Hepatocyte (in vitro differentiated cells): ENCODE measurements at regions not wholly inside any gene's neighbourhood (a gene's known extent, or its start where the extent isn't known, plus 50 kb on each side); places are given as distances from the start of the nearest gene placed in this dataset.

Source experiments
- DNase-seq: peaks from one replicate; pipeline ENCODE4 v3.0.0-alpha.2; 2016; ENCODE audit warnings: low spot score
- H2AFZ ChIP-seq: fragments of 200-600 bp; sonication (generic); 2 replicates; pipeline ENCODE4 v1.6.0; 2016; ENCODE audit warnings: antibody characterized with exemption, mild to moderate bottlenecking
- H3K27ac ChIP-seq: fragments of 200-600 bp; sonication (generic); 2 replicates; pipeline ENCODE4 v1.5.1; 2016; ENCODE audit warnings: mild to moderate bottlenecking
- H3K27me3 ChIP-seq: fragments of 200-600 bp; sonication (generic); 2 replicates; pipeline ENCODE4 v1.6.1; 2016
- H3K36me3 ChIP-seq: fragments of 200-600 bp; sonication (generic); replicated peaks from 2 replicates; pipeline ENCODE4 v1.5.1; 2016; ENCODE audit warnings: low read depth; ENCODE audit not compliant: insufficient read depth
- H3K4me1 ChIP-seq: fragments of 200-600 bp; sonication (generic); 2 replicates; pipeline ENCODE4 v1.5.1; 2016; ENCODE audit warnings: mild to moderate bottlenecking, moderate library complexity; ENCODE audit not compliant: insufficient read depth
- H3K4me2 ChIP-seq: fragments of 200-600 bp; sonication (generic); 2 replicates; pipeline ENCODE4 v1.6.0; 2016
- H3K4me3 ChIP-seq: fragments of 200-600 bp; sonication (generic); 2 replicates; pipeline ENCODE4 v1.5.1; 2016; ENCODE audit warnings: mild to moderate bottlenecking
- H3K79me2 ChIP-seq: fragments of 200-600 bp; sonication (generic); 2 replicates; pipeline ENCODE4 v1.6.0; 2017; ENCODE audit warnings: mild to moderate bottlenecking
- H3K9me2 ChIP-seq: fragments of 200-600 bp; sonication (generic); replicated peaks from 2 replicates; pipeline ENCODE4 v1.6.0; 2017; ENCODE audit warnings: mild to moderate bottlenecking; ENCODE audit not compliant: insufficient read depth
- H3K9me3 ChIP-seq: fragments of 200-600 bp; sonication (generic); 2 replicates; pipeline ENCODE4 v1.5.1; 2016; ENCODE audit warnings: low read depth, mild to moderate bottlenecking
- H4K20me1 ChIP-seq: fragments of 200-600 bp; sonication (generic); 2 replicates; pipeline ENCODE4 v1.6.0; 2016; ENCODE audit warnings: mild to moderate bottlenecking; ENCODE audit not compliant: insufficient read depth, poor library complexity, severe bottlenecking
- EZH2 ChIP-seq: fragments of 200-600 bp; sonication (generic); IDR thresholded peaks from 2 replicates; pipeline ENCODE4 v1.6.1; 2016; ENCODE audit warnings: antibody characterized with exemption, mild to moderate bottlenecking, borderline replicate concordance
- EZH2phosphoT487 ChIP-seq: fragments of 200-600 bp; sonication (generic); IDR thresholded peaks from one replicate; pipeline ENCODE4 v1.6.1; 2018; ENCODE audit warnings: antibody characterized with exemption, mild to moderate bottlenecking, low read depth, moderate library complexity; ENCODE audit not compliant: unreplicated experiment, severe bottlenecking
- WGBS: methylation state at CpG from one replicate; pipeline ENCODE4 v1.1.6; 2016; ENCODE audit warnings: low lambda C conversion rate; ENCODE audit errors: missing lambda C conversion rate; 5-methylcytosine and 5-hydroxymethylcytosine counted together
- TF ChIP-seq, protein P1 (sequence below): fragments of 200-600 bp; sonication (generic); IDR thresholded peaks from 2 replicates; pipeline ENCODE4 v1.5.1; 2016; ENCODE audit warnings: antibody characterized with exemption, mild to moderate bottlenecking; ENCODE audit not compliant: poor library complexity

DNA sequence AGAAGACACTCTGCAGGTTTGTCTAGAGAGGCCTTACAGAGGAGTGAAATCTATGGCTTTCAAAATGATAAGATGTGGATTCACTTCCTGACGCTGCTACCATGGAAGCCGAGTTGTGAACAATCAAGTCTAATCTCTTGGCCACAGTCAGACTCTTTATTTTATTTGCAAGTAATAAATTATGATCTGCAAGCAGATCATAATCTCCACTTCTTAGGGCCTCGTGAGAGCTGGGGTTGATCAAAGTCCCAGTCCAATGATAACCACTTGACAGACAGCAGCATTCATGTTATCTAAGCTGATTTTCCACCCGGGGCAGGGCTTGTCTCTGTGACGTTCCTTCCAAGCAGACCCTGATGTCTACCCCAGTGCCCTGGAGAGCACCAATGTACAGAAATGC is 776.4 kb upstream of the AUTS2 start:
- peak; percentile 46 for DNase-seq
- Histone ChIP-seq H3K27ac (no peak overlapping the region), H3K4me1 (peaks cover 8% of the 10 kb centered on the region), H3K9me3 (no peaks in the 10 kb centered on the region), H3K79me2 (no peaks in the 10 kb centered on the region), H2AFZ (no peak overlapping the region), H4K20me1 (no peaks in the 10 kb centered on the region), H3K36me3 (no peaks in the 10 kb centered on the region), H3K4me3 (no peak overlapping the region), H3K4me2 (no peak overlapping the region), H3K27me3 (peaks cover 15% of the 10 kb centered on the region), H3K9me2 (no peaks in the 10 kb centered on the region)
- 11% methylated on average over 5 of the region's 5 CpGs for WGBS
- no peak for TF ChIP-seq EZH2
- TF ChIP-seq, protein P1, sequence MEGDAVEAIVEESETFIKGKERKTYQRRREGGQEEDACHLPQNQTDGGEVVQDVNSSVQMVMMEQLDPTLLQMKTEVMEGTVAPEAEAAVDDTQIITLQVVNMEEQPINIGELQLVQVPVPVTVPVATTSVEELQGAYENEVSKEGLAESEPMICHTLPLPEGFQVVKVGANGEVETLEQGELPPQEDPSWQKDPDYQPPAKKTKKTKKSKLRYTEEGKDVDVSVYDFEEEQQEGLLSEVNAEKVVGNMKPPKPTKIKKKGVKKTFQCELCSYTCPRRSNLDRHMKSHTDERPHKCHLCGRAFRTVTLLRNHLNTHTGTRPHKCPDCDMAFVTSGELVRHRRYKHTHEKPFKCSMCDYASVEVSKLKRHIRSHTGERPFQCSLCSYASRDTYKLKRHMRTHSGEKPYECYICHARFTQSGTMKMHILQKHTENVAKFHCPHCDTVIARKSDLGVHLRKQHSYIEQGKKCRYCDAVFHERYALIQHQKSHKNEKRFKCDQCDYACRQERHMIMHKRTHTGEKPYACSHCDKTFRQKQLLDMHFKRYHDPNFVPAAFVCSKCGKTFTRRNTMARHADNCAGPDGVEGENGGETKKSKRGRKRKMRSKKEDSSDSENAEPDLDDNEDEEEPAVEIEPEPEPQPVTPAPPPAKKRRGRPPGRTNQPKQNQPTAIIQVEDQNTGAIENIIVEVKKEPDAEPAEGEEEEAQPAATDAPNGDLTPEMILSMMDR = no peak
- peak; percentile 97 for TF ChIP-seq EZH2phosphoT487

DNA sequence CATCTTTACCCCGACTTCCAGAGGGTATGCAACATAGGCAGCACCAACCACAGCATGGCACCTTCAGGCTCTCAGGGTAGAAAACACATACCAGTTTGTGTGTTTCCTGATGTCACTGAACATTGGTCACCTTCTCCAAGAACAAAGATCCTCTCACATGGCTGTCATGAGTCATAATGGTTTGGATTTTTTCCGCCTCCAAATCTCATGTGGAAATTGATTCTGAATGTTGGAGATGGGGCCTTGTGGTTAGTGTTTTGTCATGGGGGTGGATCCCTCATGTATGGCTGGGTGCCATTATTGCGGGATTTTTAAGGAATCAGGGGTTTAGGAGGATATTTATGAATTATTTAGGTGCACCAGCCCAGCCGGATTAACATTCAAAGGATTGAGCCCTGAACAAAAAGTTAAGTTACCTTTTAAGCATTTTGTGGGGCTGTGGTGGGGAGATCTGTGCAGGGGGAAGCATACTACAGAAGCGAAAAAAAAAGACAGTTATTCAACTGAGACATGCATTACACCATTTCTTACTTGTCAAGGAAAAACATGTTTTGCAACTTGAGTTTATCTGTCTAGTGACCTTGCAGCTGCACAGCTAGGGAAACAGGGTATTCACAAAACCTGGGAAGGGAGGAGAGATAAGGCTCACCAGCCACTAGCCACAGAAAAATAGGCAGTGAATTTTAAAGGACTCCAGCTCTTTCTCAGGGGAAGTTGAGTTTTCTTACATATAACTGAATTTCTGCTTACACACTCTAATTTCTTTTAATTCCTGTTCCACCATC is 774.1 kb upstream of the AUTS2 start:
- no peak overlapping the region for H3K4me2 ChIP-seq
- H3K27me3 ChIP-seq = no peaks in the 10 kb centered on the region
- H2AFZ ChIP-seq = no peak overlapping the region
- 85% methylated on average over 5 of the region's 5 CpGs for WGBS
- H3K4me3 ChIP-seq = no peak overlapping the region
- peaks cover 8% of the 10 kb centered on the region for H3K4me1 ChIP-seq
- no peaks in the 10 kb centered on the region for H3K36me3 ChIP-seq
- H3K27ac ChIP-seq = no peak overlapping the region
- no peaks in the 10 kb centered on the region for H3K9me2 ChIP-seq
- H3K9me3 ChIP-seq = no peaks in the 10 kb centered on the region
- no peaks in the 10 kb centered on the region for H3K79me2 ChIP-seq
- DNase-seq = no peak
- H4K20me1 ChIP-seq = no peaks in the 10 kb centered on the region
- no peak for TF ChIP-seq EZH2phosphoT487
- TF ChIP-seq, protein P1 = no peak
- no peak for TF ChIP-seq EZH2

DNA sequence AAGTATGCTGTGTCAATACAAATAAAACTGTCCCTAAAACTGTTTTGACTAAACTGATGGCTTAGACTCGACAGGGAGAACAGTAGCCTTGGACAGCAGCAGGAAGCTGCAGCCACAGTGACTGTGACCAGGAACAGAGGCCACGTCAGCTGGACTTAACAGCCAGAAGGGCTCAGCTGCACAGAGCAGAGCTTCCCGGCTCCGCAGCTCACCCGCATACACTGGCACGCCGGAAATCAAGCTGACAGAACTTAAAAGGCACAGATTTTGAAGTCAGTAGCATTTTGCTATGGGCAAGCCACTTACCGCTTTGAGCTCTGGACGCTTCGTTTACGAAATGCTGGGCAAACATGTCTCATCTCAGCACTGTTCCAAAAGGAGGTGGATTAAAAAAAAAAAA is 769.7 kb upstream of the AUTS2 start:
- H3K27me3 ChIP-seq = no peaks in the 10 kb centered on the region
- WGBS = 74% methylated on average over 11 of the region's 11 CpGs
- H3K4me2 ChIP-seq = no peak overlapping the region
- no peak overlapping the region for H3K27ac ChIP-seq
- H3K36me3 ChIP-seq = no peaks in the 10 kb centered on the region
- peaks cover 8% of the 10 kb centered on the region for H3K4me1 ChIP-seq
- no peak for DNase-seq
- no peak overlapping the region for H2AFZ ChIP-seq
- H3K79me2 ChIP-seq = no peaks in the 10 kb centered on the region
- no peaks in the 10 kb centered on the region for H3K9me2 ChIP-seq
- H3K9me3 ChIP-seq = no peaks in the 10 kb centered on the region
- H4K20me1 ChIP-seq = no peaks in the 10 kb centered on the region
- TF ChIP-seq EZH2 = no peak
- TF ChIP-seq, protein P1 = no peak
- no peak for TF ChIP-seq EZH2phosphoT487
- no peak overlapping the region for H3K4me3 ChIP-seq
